ENCODE measurements at regions not wholly inside any gene's neighbourhood (a gene's known extent, or its start where the extent isn't known, plus 50 kb on each side); places are given as distances from the start of the nearest gene placed in this dataset.

- no peak for TF ChIP-seq POLR2A (IDR thresholded peaks at IDR 0.05)
- TF ChIP-seq, protein P1, sequence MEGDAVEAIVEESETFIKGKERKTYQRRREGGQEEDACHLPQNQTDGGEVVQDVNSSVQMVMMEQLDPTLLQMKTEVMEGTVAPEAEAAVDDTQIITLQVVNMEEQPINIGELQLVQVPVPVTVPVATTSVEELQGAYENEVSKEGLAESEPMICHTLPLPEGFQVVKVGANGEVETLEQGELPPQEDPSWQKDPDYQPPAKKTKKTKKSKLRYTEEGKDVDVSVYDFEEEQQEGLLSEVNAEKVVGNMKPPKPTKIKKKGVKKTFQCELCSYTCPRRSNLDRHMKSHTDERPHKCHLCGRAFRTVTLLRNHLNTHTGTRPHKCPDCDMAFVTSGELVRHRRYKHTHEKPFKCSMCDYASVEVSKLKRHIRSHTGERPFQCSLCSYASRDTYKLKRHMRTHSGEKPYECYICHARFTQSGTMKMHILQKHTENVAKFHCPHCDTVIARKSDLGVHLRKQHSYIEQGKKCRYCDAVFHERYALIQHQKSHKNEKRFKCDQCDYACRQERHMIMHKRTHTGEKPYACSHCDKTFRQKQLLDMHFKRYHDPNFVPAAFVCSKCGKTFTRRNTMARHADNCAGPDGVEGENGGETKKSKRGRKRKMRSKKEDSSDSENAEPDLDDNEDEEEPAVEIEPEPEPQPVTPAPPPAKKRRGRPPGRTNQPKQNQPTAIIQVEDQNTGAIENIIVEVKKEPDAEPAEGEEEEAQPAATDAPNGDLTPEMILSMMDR (IDR thresholded peaks at IDR 0.05), result no peak
These were observed 1094.9 kb upstream of the AUTS2 start for GRCh38 chr7:68503400-68503799.
